GM12892 (cell line): ENCODE measurements at regions not wholly inside any gene's neighbourhood (a gene's known extent, or its start where the extent isn't known, plus 50 kb on each side); places are given as distances from the start of the nearest gene placed in this dataset.

Source experiments
- POLR2A ChIP-seq: IDR thresholded peaks from 2 replicates; pipeline ENCODE4 v1.6.1; 2011; ENCODE audit warnings: low read depth, low read length, control low read depth
- POLR2AphosphoS5 ChIP-seq: IDR thresholded peaks from 2 replicates; pipeline ENCODE4 v1.6.1; 2011; ENCODE audit warnings: low read depth, low read length, control low read depth

DNA sequence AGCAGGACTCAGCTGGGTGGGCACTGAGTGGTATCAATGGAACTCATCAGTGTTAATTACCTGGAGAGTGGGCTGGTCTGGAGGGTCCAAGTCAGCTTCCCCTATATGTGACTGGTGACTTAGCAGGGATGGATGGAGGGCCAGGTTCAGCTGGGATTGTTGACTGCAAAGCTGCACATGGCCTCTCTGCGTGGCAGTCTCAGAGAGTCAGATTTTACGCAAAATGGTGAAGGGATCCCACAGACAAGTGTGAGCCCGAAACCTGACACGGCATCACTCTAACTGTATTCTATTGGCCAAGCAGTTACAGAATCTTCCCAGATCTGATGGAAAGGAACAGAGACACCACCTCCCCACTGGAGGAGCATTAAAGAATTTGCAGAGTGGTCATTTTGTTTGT is 716.0 kb upstream of the TBX3 start:
- TF ChIP-seq POLR2A (no peak), POLR2AphosphoS5 (no peak)
